Myocyte (in vitro differentiated cells): ENCODE measurements at regions not wholly inside any gene's neighbourhood (a gene's known extent, or its start where the extent isn't known, plus 50 kb on each side); places are given as distances from the start of the nearest gene placed in this dataset.
"Not testable (repeated sequence)": the region's sequence is repeated elsewhere in the genome, so short reads cannot be mapped to it uniquely, and the experiment has no call there.

ENCODE experiments used
- DNase-seq: peaks from one replicate; pipeline ENCODE4 v3.0.0-alpha.2; 2012; ENCODE audit warnings: low read depth

DNA sequence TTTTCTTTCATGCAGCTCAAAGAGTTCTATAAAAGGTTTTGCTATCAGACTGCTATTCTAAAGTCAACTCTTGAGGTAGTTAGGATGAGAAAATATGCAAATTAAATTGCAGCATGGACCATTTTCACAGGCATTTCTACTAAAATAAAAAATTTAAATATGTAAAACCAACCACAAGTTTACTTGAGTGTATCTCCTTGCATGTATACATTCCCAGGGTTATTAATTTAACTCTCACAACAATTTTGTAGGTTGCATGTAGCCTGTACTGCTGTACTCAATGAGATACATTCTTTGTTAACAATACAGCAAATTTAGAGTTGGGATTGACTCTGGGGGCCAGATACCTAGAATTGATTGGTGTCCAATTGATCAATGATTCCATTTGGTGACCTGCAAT is 265.8 kb downstream of the MED10 start:
- DNase-seq: no peak

GRCh38 chr5:6112125-6112524 is 266.2 kb downstream of the MED10 start:
- no peak for DNase-seq

- no peak for DNase-seq
Measured at GRCh38 chr5:6111131-6111530, 267.2 kb downstream of the MED10 start.

GRCh38 chr5:6110441-6111005 is 267.8 kb downstream of the MED10 start:
- no peak for DNase-seq

DNA sequence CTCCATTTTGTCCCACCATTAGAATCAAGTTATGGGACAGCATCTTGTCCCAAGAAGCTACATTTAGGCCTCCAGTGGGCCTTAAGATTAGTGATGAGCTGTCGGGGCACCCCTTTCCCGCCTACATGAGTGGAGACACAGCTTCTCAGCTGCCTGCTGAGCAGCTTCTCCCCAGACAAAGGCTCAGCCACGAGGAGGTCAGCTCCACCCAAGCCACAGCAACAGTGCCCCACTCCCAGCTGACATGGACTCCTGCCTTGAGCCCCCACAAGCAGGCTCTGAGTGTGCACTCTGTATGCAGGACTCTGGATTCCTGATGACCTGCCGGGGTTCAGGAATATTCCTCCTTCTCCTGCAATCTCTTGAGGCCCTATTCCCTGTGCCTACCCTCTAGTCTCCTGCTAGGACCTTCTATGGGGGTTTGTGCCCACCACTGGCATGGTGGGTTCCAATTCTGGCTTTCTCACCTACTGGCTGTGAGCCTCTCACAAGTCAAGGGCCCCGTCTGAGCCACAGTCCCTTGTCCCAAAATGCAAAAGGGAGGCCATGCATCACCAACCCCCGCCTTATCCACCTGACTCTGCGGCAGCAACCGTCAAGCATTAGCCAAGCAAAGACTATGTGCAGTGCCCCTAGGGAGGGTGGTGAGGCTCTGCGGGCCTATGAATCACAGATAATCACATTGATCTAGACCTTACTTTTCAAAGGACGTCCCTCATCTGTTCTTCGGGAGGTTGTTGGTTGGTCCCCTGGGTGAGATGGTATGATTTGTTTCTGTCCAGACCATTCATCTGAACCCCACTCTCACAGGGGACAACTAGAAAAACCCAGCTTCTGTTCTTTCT is 269.1 kb downstream of the MED10 start:
- DNase-seq: no peak

GRCh38 chr5:6108540-6108848 is 269.9 kb downstream of the MED10 start:
- no peak for DNase-seq

GRCh38 chr5:6107675-6108539 is 270.4 kb downstream of the MED10 start:
- no peak for DNase-seq

DNA sequence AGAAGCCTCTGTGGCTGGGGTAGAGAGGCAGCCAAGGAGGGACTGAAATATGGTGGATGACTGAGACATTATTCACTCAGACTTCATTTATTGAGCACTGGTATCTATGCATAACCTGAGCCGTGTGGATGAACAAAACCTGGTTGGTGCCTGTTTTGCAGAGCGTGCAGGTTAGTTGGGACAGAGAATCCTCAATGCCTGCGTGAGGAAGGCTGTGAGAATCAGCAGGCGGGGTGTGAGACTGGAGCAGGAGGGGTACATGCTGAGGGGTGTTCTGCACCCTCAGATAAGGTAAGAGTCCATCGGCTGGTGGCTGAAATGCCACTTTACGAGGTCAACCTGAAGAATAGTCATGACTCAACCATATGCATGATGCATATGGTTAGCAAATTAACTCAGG is 271.6 kb downstream of the MED10 start:
- DNase-seq: no peak

- DNase-seq: no peak
Measured at GRCh38 chr5:6105320-6105719, 273.0 kb downstream of the MED10 start.

DNA sequence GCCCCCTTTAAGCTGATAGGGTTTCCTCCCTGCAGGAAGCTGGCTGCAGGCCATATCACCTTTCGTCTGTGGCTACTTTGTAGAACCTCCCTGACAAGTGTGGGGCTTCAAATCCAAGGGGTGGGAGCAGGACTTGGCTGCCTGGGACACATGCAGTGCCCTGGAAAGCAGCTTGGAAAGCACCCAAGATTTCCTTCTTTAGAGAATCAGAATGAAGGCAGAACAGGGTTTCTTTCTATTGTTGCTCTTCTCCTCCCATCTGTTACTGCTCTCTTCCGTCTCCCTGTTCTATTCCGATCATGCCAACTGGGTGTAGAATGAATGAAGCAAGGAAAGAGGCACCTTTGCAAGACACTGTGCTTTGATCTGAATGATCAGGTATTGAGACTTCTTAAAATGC is 282.2 kb downstream of the MED10 start:
- DNase-seq: no peak

GRCh38 chr5:6094180-6094579 is 284.2 kb downstream of the MED10 start:
- not testable (repeated sequence) for DNase-seq

DNA sequence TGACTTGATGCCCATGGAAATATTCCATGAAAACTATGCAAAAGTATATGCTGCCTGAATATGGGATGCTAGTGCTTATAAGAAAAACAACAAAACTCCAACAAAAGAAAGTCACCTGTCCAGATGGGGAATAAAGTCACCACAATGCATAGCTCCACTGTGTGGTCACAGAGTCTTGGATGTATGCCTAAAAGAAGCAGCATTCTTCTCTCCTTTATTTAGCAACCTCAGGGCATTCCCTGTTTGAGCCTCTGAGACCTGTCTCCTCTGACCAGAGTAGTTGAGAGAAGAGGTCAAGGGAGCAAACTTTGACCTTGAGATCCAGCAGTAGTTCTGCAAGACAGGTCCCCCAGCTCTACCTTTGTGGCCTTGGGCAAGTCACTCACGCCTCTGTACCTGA is 287.5 kb downstream of the MED10 start:
- no peak for DNase-seq

- DNase-seq: no peak
Measured at GRCh38 chr5:6090079-6090654, 288.2 kb downstream of the MED10 start.

- DNase-seq: no peak
Measured at GRCh38 chr5:6088706-6089105, 289.6 kb downstream of the MED10 start.

DNA sequence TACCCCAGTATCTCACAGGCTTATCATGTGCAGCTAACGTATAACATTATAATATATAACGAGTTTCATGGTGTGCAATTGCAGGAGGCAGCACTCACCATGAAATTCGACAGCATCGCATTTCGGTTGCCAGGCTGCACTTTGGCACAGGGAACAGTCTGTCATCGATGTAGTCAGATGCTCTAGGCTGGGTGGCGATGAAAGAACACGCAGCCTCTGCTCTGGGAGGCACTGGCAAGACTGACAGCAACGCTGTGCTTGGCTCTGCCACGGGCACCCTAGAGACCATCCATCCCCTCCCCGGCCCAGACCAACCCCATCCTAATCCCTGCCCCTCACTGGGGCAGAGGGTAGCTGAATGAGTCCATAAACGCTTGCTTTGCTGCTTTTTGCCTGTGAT is 290.8 kb downstream of the MED10 start:
- DNase-seq: no peak

DNA sequence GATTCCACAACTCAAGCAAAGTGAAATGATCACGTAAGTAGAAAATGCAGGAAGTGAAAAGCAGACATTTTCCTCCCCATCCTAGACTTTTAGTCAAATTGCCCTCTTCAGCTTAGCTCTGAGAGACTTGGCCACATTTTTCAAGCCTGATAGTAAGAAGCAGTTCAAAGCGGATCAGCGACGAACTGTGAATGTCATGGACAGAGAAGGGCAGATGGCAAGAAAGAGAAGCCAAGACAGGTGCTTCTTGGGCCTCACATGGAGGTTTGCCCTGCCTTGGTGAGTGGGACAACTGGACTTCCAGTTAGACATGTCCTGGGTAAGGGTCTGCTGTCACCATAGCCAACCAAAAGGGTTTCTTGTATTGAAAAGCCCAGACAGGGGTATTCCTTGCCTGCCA is 291.5 kb downstream of the MED10 start:
- DNase-seq: no peak

- DNase-seq: no peak
Measured at GRCh38 chr5:6085341-6085860, 292.9 kb downstream of the MED10 start.

- no peak for DNase-seq
Measured at GRCh38 chr5:6084836-6085235, 293.5 kb downstream of the MED10 start.

DNA sequence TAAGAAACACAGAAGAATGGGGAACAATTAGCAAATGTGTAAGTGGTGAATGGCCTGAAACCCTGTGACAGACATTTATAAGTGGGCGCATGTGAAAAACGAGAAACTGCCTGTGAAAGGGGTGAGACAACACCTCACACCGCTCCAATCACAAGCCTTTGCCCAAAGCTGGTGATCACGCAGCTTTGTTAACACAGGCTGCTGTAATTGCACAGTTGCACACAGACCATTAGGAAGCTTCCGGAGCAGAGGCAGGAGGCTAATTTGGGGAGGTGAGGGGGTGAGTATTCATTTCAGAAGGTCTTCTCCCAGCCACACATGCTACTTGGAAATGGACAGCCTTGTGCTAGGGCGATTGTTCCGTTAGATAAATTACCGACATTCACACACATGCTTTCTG is 294.0 kb downstream of the MED10 start:
- DNase-seq: no peak

GRCh38 chr5:6083311-6083978 is 294.9 kb downstream of the MED10 start:
- DNase-seq: no peak

GRCh38 chr5:6082685-6083084 is 295.7 kb downstream of the MED10 start:
- no peak for DNase-seq
